HG03280 (cell line): ENCODE measurements at regions not wholly inside any gene's neighbourhood (a gene's known extent, or its start where the extent isn't known, plus 50 kb on each side); places are given as distances from the start of the nearest gene placed in this dataset.

Experiments used
- ATAC-seq: cut with Tn5 transposase; IDR thresholded peaks from one replicate; pipeline ENCODE4 v1.9.1; 2021; ENCODE audit warnings: mild to moderate bottlenecking, moderate library complexity; ENCODE audit not compliant: unreplicated experiment

- no peak for ATAC-seq
Measured at GRCh38 chr5:145510769-145511168, 324.4 kb downstream of the PRELID2 start.

GRCh38 chr5:145510324-145510723 lies 324.8 kb downstream of the PRELID2 start:
- ATAC-seq = no peak

GRCh38 chr5:145509336-145510136 lies 325.6 kb downstream of the PRELID2 start:
- no peak for ATAC-seq

- ATAC-seq = no peak
Measured at GRCh38 chr5:145506185-145506850, 328.8 kb downstream of the PRELID2 start.

- ATAC-seq = no peak
Measured at GRCh38 chr5:145502906-145503305, 332.2 kb downstream of the PRELID2 start.

- no peak for ATAC-seq
Measured at GRCh38 chr5:145500710-145501109, 334.4 kb downstream of the PRELID2 start.

GRCh38 chr5:145499483-145499882 lies 335.7 kb downstream of the PRELID2 start:
- no peak for ATAC-seq

- no peak for ATAC-seq
Measured at GRCh38 chr5:145497052-145497451, 338.1 kb downstream of the PRELID2 start.

GRCh38 chr5:145495741-145496140 lies 339.4 kb downstream of the PRELID2 start:
- ATAC-seq = no peak

- ATAC-seq = no peak
Measured at GRCh38 chr5:145495196-145495595, 339.9 kb downstream of the PRELID2 start.

- no peak for ATAC-seq
Measured at GRCh38 chr5:145493435-145493834, 341.7 kb downstream of the PRELID2 start.

- no peak for ATAC-seq
Measured at GRCh38 chr5:145489516-145489915, 345.6 kb downstream of the PRELID2 start.

GRCh38 chr5:145484158-145484557 lies 351.0 kb downstream of the PRELID2 start:
- ATAC-seq = no peak

- no peak for ATAC-seq
Measured at GRCh38 chr5:145483212-145483611, 351.9 kb downstream of the PRELID2 start.

GRCh38 chr5:145479857-145480256 lies 355.3 kb downstream of the PRELID2 start:
- no peak for ATAC-seq

- ATAC-seq = no peak
Measured at GRCh38 chr5:145479271-145479670, 355.9 kb downstream of the PRELID2 start.

- no peak for ATAC-seq
Measured at GRCh38 chr5:145478651-145479050, 356.5 kb downstream of the PRELID2 start.

GRCh38 chr5:145473042-145473642 lies 362.0 kb downstream of the PRELID2 start:
- ATAC-seq = no peak

- no peak for ATAC-seq
Measured at GRCh38 chr5:145471831-145472612, 363.1 kb downstream of the PRELID2 start.

GRCh38 chr5:145471026-145471425 lies 364.1 kb downstream of the PRELID2 start:
- no peak for ATAC-seq

- ATAC-seq = no peak
Measured at GRCh38 chr5:145470396-145470979, 364.7 kb downstream of the PRELID2 start.
